RWPE1 (cell line): ENCODE measurements at regions not wholly inside any gene's neighbourhood (a gene's known extent, or its start where the extent isn't known, plus 50 kb on each side); places are given as distances from the start of the nearest gene placed in this dataset.

Experiments used
- CTCF ChIA-PET: fragments of 350-600 bp; sonication (Branson Sonifier 250); formaldehyde crosslinking; extraction: SDS; loops from one replicate; lab custom pipeline; 2021; lab: Yijun Ruan, JAX
- POLR2A ChIA-PET: fragments of 400-600 bp; formaldehyde crosslinking; extraction: SDS; loops from one replicate; lab custom pipeline; 2020; ENCODE audit warnings: antibody characterized with exemption; ENCODE audit not compliant: low non-redundant PET; lab: Yijun Ruan, JAX
- DNase-seq: peaks from one replicate; pipeline ENCODE4 v3.0.0; 2012; ENCODE audit warnings: low spot score
- H3K27ac ChIP-seq: fragments of 450-650 bp; 2 replicates; pipeline ENCODE4 v1.5.1; 2017
- CTCF ChIP-seq: fragments of 450-650 bp; conservative IDR thresholded peaks from 2 replicates; pipeline ENCODE4 v1.5.1; 2017; ENCODE audit warnings: low read depth, mild to moderate bottlenecking

DNA sequence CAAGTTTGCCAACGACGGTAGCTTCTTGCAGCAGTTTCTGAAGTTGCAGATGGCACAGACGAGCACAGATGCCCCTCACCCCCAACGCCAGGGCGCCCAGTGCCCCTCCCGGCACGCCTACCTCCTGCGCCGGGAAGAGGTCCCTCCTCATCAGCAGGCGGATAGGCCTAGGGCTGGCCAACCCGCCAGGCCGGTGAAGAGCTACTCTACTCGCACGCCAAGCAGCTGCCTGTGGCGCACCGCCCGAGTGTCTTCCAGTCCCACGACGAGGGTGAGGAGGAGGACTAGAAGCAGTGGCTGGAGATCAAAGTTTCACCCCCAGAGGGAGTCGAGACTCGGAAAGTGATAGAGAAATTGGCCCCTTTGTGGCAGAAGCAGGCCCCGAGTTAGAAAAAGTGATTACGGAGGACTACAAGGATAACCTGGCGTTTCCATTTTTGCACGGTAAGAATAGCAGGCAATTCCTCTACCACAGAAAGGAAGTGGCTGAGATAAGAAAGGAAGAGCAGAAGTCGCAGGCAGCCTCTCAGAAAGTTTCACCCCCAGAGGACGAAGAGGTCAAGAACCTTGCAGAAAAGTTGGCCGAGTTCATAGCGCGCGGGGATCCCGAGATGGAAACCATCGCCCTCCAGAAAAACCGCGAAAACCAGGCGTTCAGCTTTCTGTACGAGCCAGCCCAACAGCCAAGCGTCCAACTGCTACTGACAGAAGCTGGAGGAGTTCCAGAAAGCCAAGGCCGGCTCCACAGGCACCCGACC is 170.4 kb downstream of the HINT1 start:
- H3K27ac ChIP-seq = no peak overlapping the region
- DNase-seq = no peak
- no peak for TF ChIP-seq CTCF
- ChIA-PET CTCF (interaction anchor here (0.7 to 1.0 kb wide), 2 partner anchors 49 to 1366 kb away, joined by 3 read pairs; no protein-coding TSS in a partner anchor), POLR2A (no interaction called here)

- H3K27ac ChIP-seq = no peak overlapping the region
- ChIA-PET CTCF (interaction anchor here (0.6 to 1.2 kb wide), 2 partner anchors 16 to 1082 kb away, joined by 4 read pairs; no protein-coding TSS in a partner anchor), POLR2A (no interaction called here)
- no peak for DNase-seq
- TF ChIP-seq CTCF = no peak
Measured at GRCh38 chr5:130992621-130993020, 172.4 kb downstream of the HINT1 start.

GRCh38 chr5:130992095-130992494 is 173.0 kb downstream of the HINT1 start:
- no peak for DNase-seq
- ChIA-PET POLR2A (no interaction called here), CTCF (interaction anchor here (0.6 to 1.2 kb wide), 2 partner anchors 17 to 1082 kb away, joined by 4 read pairs; no protein-coding TSS in a partner anchor)
- H3K27ac ChIP-seq = no peak overlapping the region
- TF ChIP-seq CTCF = no peak

GRCh38 chr5:130985776-130986175 is 179.3 kb downstream of the HINT1 start:
- TF ChIP-seq CTCF = no peak
- CTCF ChIA-PET = interaction anchor here (0.7 kb wide), 1 partner anchor 235 kb away, joined by 3 read pairs; no protein-coding TSS in a partner anchor
- DNase-seq = no peak
- POLR2A ChIA-PET = no interaction called here
- no peak overlapping the region for H3K27ac ChIP-seq

DNA sequence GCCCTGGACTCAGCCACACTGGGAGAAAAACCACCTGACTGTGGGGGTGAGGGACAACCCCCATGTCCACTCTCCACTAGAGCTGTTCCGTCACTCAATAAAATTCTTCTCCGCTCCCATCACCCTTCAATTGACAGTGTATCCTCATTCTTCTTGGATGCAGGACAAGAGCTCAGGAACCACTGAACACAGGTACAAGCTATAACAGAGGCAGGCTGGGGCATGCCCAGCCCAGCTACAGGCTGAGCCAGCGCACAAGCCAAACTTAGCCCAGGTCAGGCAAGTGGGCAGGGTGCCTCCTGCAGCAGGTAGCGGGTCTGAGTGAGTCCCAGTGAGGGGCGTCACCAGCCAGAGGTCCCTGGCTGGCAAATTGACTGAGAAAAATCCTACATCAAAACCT is 183.4 kb downstream of the HINT1 start:
- H3K27ac ChIP-seq = no peak overlapping the region
- DNase-seq = no peak
- ChIA-PET POLR2A (no interaction called here), CTCF (interaction anchor here (0.7 kb wide), 2 partner anchors 88 to 202 kb away, joined by 3 read pairs; no protein-coding TSS in a partner anchor)
- no peak for TF ChIP-seq CTCF

DNA sequence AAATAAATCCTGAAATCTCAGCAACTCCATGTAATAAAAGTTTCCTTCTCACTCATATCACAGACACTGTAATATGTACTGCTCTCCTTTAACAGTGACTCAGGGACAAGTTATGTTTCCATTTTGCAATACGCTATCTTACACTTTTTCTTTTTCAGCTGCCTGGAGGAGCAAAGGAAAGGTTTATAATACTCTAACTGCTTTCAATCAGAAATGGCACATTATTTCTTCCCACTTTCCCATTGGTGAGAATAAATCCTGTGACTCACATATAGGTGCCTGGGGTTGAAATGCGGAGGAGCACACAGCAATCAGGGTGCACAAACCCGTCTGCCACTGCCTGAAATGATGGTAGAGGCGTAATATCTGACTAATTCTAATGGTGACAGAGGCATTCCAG is 186.6 kb downstream of the HINT1 start:
- POLR2A ChIA-PET = no interaction called here
- no peak overlapping the region for H3K27ac ChIP-seq

More for the DNA sequence above, 186.6 kb downstream of the HINT1 start:
- DNase-seq = peak; percentile 71
- TF ChIP-seq CTCF = no peak
- CTCF ChIA-PET = no interaction called here
